Esophagus squamous epithelium (tissue), 4 donors: ENCODE measurements at regions not wholly inside any gene's neighbourhood (a gene's known extent, or its start where the extent isn't known, plus 50 kb on each side); places are given as distances from the start of the nearest gene placed in this dataset.

Source experiments
- POLR2A ChIP-seq, 4 donors: fragments of 450-650 bp; IDR thresholded peaks; one replicate each; pipeline ENCODE4 v1.6.1; 2017; ENCODE audit warnings: antibody characterized with exemption in 4 of 4, mild to moderate bottlenecking in 4 of 4, moderate library complexity in 3 of 4
- TF ChIP-seq, protein P1 (sequence below), 6 experiments: fragments of 450-650 bp in 4 of 6; fragments of 200-600 bp in 2 of 6; sonication (generic) in 2 of 6; IDR thresholded peaks; one replicate each; pipeline ENCODE4 v1.5.1; 2016 to 2019; ENCODE audit warnings: antibody characterized with exemption in 6 of 6, mild to moderate bottlenecking in 4 of 6, moderate library complexity in 4 of 6

DNA sequence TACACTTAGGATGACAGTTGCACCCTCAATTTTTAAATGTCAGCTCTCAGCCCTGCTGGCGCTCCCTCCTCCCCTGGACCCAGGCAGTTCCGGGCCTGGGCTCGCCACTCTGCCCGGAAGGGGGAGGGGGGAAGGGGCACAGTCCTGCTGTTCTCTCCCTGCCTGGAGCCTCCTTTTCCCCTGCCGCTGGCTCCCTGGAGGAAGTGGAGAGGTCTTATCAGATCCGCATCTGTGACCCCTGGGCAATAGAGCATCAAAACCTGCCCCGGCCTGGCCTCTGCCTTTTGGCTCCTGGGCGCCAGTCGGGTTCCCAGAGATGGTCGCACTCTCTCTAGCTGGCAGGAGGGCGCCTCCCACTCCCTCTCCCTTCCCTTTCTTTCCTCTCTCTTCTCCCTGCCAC is 149.3 kb downstream of the IRF8 start:
- TF ChIP-seq, protein P1, sequence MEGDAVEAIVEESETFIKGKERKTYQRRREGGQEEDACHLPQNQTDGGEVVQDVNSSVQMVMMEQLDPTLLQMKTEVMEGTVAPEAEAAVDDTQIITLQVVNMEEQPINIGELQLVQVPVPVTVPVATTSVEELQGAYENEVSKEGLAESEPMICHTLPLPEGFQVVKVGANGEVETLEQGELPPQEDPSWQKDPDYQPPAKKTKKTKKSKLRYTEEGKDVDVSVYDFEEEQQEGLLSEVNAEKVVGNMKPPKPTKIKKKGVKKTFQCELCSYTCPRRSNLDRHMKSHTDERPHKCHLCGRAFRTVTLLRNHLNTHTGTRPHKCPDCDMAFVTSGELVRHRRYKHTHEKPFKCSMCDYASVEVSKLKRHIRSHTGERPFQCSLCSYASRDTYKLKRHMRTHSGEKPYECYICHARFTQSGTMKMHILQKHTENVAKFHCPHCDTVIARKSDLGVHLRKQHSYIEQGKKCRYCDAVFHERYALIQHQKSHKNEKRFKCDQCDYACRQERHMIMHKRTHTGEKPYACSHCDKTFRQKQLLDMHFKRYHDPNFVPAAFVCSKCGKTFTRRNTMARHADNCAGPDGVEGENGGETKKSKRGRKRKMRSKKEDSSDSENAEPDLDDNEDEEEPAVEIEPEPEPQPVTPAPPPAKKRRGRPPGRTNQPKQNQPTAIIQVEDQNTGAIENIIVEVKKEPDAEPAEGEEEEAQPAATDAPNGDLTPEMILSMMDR (IDR thresholded peaks at IDR 0.05): no peak
- TF ChIP-seq POLR2A (IDR thresholded peaks at IDR 0.05): no peak
